ENCODE measurements at regions not wholly inside any gene's neighbourhood (a gene's known extent, or its start where the extent isn't known, plus 50 kb on each side); places are given as distances from the start of the nearest gene placed in this dataset.

DNA sequence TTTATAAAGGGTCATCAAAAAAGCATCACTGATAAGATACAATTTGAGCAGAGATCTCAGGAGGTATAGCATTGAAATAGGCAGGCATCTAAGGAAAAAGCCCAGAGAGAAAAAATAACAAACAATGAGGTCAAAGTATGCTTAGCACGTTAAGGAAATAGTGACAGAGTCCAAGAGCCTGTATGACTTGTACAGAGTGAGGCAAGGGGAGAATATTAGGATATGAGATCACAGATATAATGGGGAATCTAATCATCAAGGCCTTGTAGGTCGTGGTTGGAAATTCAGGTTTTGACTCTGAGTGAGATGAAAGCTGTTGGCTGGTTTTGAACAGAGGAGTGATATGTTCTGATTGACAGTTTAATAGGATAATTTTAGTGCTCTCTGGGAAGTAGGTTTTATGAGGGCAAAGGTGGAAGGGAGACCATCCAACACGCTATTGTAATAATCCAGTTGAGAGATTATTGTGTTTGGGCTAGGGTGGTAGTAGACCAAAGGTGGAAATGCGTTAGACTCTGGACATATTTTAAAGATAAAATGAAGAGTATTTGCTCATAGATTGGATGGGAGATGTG, 644.6 kb upstream of the TMPRSS15 start:
- no peak overlapping the region for H2BK12ac ChIP-seq (ENCODE audit: low read length)
- H3K23ac ChIP-seq (ENCODE audit: low read length) = no peak overlapping the region
- no peak for DNase-seq
- H3K9me3 ChIP-seq (ENCODE audit: insufficient read depth, low read depth, low read length) = no peaks in the 10 kb centered on the region
- no peak overlapping the region for H4K12ac ChIP-seq (ENCODE audit: low read depth, low read length)
- H3K9ac ChIP-seq (ENCODE audit: low read length) = no peak overlapping the region
- H3K79me2 ChIP-seq (ENCODE audit: control insufficient read depth, insufficient read depth, low read length, poor library complexity) = no peaks in the 10 kb centered on the region
- H2AFZ ChIP-seq (ENCODE audit: insufficient read depth, low read length, poor library complexity) = no peak overlapping the region
- H2BK5ac ChIP-seq (ENCODE audit: low read depth, low read length, poor library complexity) = no peak overlapping the region
- no peak overlapping the region for H2AK5ac ChIP-seq (ENCODE audit: low read length)
- H4K91ac ChIP-seq (ENCODE audit: low read depth, low read length) = no peak overlapping the region
- H3K14ac ChIP-seq (ENCODE audit: low read length) = no peak overlapping the region
- no peak overlapping the region for H3K27ac ChIP-seq (ENCODE audit: low read depth, low read length)
- no peak overlapping the region for H3K4me2 ChIP-seq (ENCODE audit: low read length)
- H3K4me3 ChIP-seq (ENCODE audit: low read depth, low read length) = no peak overlapping the region
- no peak overlapping the region for H3K18ac ChIP-seq (ENCODE audit: low read length)
- no peaks in the 10 kb centered on the region for H3K79me1 ChIP-seq (ENCODE audit: low read length)
- H3K4ac ChIP-seq (ENCODE audit: low read depth, low read length) = no peak overlapping the region
- H4K8ac ChIP-seq (ENCODE audit: low read depth, low read length) = no peak overlapping the region
- no CpG with 5 or more reads among the region's 4 CpGs for WGBS (ENCODE audit: extremely low coverage, insufficient coverage, insufficient read length)
- H3K27me3 ChIP-seq (ENCODE audit: insufficient read depth, low read length) = no peaks in the 10 kb centered on the region
- H3K36me3 ChIP-seq (ENCODE audit: control insufficient read depth in 1 of 2, insufficient read depth in 2 of 2, low read length in 2 of 2) = no peaks in the 10 kb centered on the region
- H2BK120ac ChIP-seq (ENCODE audit: insufficient read depth, low read length, poor library complexity) = no peak overlapping the region
- no peaks in the 10 kb centered on the region for H3K4me1 ChIP-seq (ENCODE audit: control insufficient read depth in 1 of 2, insufficient read depth in 2 of 2, low read length in 2 of 2)

DNA sequence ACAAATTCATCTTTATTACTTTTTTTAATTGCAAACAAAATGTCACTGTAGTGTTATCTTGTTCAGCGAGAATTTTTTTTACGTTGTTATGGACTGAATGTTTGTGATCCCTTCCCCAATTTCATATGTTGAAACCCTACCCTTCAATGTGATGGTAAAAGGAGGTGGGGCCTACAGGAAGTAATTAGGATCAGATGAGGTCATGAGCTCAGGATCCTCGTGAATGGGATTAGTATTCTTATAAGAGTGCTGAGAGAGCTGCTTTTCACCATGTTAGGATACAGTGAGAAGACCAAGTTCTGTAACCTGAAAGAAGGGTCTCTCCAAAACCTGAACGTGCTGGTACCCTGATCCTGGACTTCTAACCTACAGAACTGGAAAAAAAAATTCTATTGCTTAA, 646.0 kb upstream of the TMPRSS15 start:
- no peak overlapping the region for H3K4ac ChIP-seq (ENCODE audit: low read depth, low read length)
- H2AK5ac ChIP-seq (ENCODE audit: low read length) = no peak overlapping the region
- no peak overlapping the region for H2BK5ac ChIP-seq (ENCODE audit: low read depth, low read length, poor library complexity)
- no peaks in the 10 kb centered on the region for H3K9me3 ChIP-seq (ENCODE audit: insufficient read depth, low read depth, low read length)
- no peak overlapping the region for H2BK12ac ChIP-seq (ENCODE audit: low read length)
- no peak overlapping the region for H3K4me3 ChIP-seq (ENCODE audit: low read depth, low read length)
- H4K91ac ChIP-seq (ENCODE audit: low read depth, low read length) = no peak overlapping the region
- no peak overlapping the region for H3K14ac ChIP-seq (ENCODE audit: low read length)
- H3K36me3 ChIP-seq (ENCODE audit: control insufficient read depth in 1 of 2, insufficient read depth in 2 of 2, low read length in 2 of 2) = no peaks in the 10 kb centered on the region
- H3K79me1 ChIP-seq (ENCODE audit: low read length) = no peaks in the 10 kb centered on the region
- no peak overlapping the region for H2AFZ ChIP-seq (ENCODE audit: insufficient read depth, low read length, poor library complexity)
- H4K12ac ChIP-seq (ENCODE audit: low read depth, low read length) = no peak overlapping the region
- H3K79me2 ChIP-seq (ENCODE audit: control insufficient read depth, insufficient read depth, low read length, poor library complexity) = no peaks in the 10 kb centered on the region
- H3K4me2 ChIP-seq (ENCODE audit: low read length) = no peak overlapping the region
- H3K18ac ChIP-seq (ENCODE audit: low read length) = no peak overlapping the region
- H4K8ac ChIP-seq (ENCODE audit: low read depth, low read length) = no peak overlapping the region
- H3K27ac ChIP-seq (ENCODE audit: low read depth, low read length) = no peak overlapping the region
- H2BK120ac ChIP-seq (ENCODE audit: insufficient read depth, low read length, poor library complexity) = no peak overlapping the region
- no peaks in the 10 kb centered on the region for H3K27me3 ChIP-seq (ENCODE audit: insufficient read depth, low read length)
- H3K4me1 ChIP-seq (ENCODE audit: control insufficient read depth in 1 of 2, insufficient read depth in 2 of 2, low read length in 2 of 2) = no peaks in the 10 kb centered on the region
- H3K9ac ChIP-seq (ENCODE audit: low read length) = no peak overlapping the region
- WGBS (ENCODE audit: extremely low coverage, insufficient coverage, insufficient read length) = no CpG with 5 or more reads among the region's 4 CpGs
- H3K23ac ChIP-seq (ENCODE audit: low read length) = no peak overlapping the region
- DNase-seq = no peak

DNA sequence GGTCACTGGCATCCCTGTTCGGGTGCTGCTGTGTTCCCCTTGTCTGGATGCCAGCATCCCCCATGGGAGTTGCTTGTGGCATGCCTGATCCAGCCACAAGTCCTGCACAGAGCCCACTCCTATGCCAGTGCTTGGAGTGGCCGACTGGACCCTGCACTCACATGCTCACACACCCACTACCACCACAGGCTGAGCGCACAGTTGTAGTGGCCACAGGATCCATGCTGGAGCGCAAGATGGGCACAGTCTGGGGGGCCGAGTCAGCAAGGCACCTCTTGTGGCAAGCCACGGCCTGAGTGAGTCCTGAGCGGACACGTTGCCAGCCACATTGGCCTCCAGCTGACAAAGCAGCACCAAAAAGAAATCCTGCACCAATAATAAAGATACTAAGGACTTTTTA, 661.6 kb upstream of the TMPRSS15 start:
- no peak overlapping the region for H3K27ac ChIP-seq (ENCODE audit: low read depth, low read length)
- no peak overlapping the region for H4K8ac ChIP-seq (ENCODE audit: low read depth, low read length)
- H3K4ac ChIP-seq (ENCODE audit: low read depth, low read length) = no peak overlapping the region
- H2BK120ac ChIP-seq (ENCODE audit: insufficient read depth, low read length, poor library complexity) = no peak overlapping the region
- no peaks in the 10 kb centered on the region for H3K27me3 ChIP-seq (ENCODE audit: insufficient read depth, low read length)
- no peak overlapping the region for H2BK12ac ChIP-seq (ENCODE audit: low read length)
- H3K4me2 ChIP-seq (ENCODE audit: low read length) = no peak overlapping the region
- H3K18ac ChIP-seq (ENCODE audit: low read length) = no peak overlapping the region
- no peak overlapping the region for H2AFZ ChIP-seq (ENCODE audit: insufficient read depth, low read length, poor library complexity)
- no CpG with 5 or more reads among the region's 8 CpGs for WGBS (ENCODE audit: extremely low coverage, insufficient coverage, insufficient read length)
- no peak for DNase-seq
- H3K23ac ChIP-seq (ENCODE audit: low read length) = no peak overlapping the region
- H2BK5ac ChIP-seq (ENCODE audit: low read depth, low read length, poor library complexity) = no peak overlapping the region
- no peaks in the 10 kb centered on the region for H3K36me3 ChIP-seq (ENCODE audit: control insufficient read depth in 1 of 2, insufficient read depth in 2 of 2, low read length in 2 of 2)
- H3K79me2 ChIP-seq (ENCODE audit: control insufficient read depth, insufficient read depth, low read length, poor library complexity) = no peaks in the 10 kb centered on the region
- no peak overlapping the region for H2AK5ac ChIP-seq (ENCODE audit: low read length)
- H3K9ac ChIP-seq (ENCODE audit: low read length) = no peak overlapping the region
- H3K79me1 ChIP-seq (ENCODE audit: low read length) = no peaks in the 10 kb centered on the region
- H3K4me1 ChIP-seq (ENCODE audit: control insufficient read depth in 1 of 2, insufficient read depth in 2 of 2, low read length in 2 of 2) = no peaks in the 10 kb centered on the region
- H3K4me3 ChIP-seq (ENCODE audit: low read depth, low read length) = peak overlapping the region; percentile 13
- H4K12ac ChIP-seq (ENCODE audit: low read depth, low read length) = no peak overlapping the region
- H3K9me3 ChIP-seq (ENCODE audit: insufficient read depth, low read depth, low read length) = no peaks in the 10 kb centered on the region
- H3K14ac ChIP-seq (ENCODE audit: low read length) = no peak overlapping the region
- H4K91ac ChIP-seq (ENCODE audit: low read depth, low read length) = no peak overlapping the region

DNA sequence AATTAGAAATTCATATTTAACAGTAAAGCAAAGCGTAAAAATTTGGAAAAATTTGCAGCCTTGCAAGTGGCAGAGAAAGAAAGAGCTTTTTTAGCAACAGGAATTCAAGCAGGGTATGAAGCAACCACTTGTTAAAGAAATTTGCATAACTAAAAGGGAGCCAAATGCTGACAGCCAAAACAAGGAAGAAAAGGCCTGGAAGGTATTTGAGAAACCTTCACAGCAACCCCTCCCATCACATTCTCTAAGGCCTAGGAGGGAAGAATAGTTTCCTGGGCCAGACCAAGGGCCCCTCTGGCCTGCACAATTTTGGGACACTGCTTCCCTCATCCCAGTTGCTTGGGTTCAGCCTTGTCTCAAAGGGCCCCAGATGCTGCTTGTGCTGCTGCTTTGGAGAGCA, 672.4 kb upstream of the TMPRSS15 start:
- Histone ChIP-seq H4K8ac (ENCODE audit: low read depth, low read length) (no peak overlapping the region), H3K27ac (ENCODE audit: low read depth, low read length) (no peak overlapping the region), H2BK5ac (ENCODE audit: low read depth, low read length, poor library complexity) (no peak overlapping the region), H3K18ac (ENCODE audit: low read length) (no peak overlapping the region), H3K79me1 (ENCODE audit: low read length) (no peaks in the 10 kb centered on the region), H2BK12ac (ENCODE audit: low read length) (no peak overlapping the region), H3K36me3 (ENCODE audit: control insufficient read depth in 1 of 2, insufficient read depth in 2 of 2, low read length in 2 of 2) (no peaks in the 10 kb centered on the region), H3K4me2 (ENCODE audit: low read length) (no peak overlapping the region), H2AFZ (ENCODE audit: insufficient read depth, low read length, poor library complexity) (no peak overlapping the region), H3K4me1 (ENCODE audit: control insufficient read depth in 1 of 2, insufficient read depth in 2 of 2, low read length in 2 of 2) (no peaks in the 10 kb centered on the region), H3K14ac (ENCODE audit: low read length) (no peak overlapping the region), H3K9me3 (ENCODE audit: insufficient read depth, low read depth, low read length) (peaks cover 1% of the 10 kb centered on the region), H3K4ac (ENCODE audit: low read depth, low read length) (no peak overlapping the region), H3K79me2 (ENCODE audit: control insufficient read depth, insufficient read depth, low read length, poor library complexity) (no peaks in the 10 kb centered on the region), H2BK120ac (ENCODE audit: insufficient read depth, low read length, poor library complexity) (no peak overlapping the region), H2AK5ac (ENCODE audit: low read length) (no peak overlapping the region), H3K23ac (ENCODE audit: low read length) (no peak overlapping the region), H4K91ac (ENCODE audit: low read depth, low read length) (no peak overlapping the region), H3K4me3 (ENCODE audit: low read depth, low read length) (no peak overlapping the region), H3K9ac (ENCODE audit: low read length) (no peak overlapping the region), H4K12ac (ENCODE audit: low read depth, low read length) (no peak overlapping the region), H3K27me3 (ENCODE audit: insufficient read depth, low read length) (no peaks in the 10 kb centered on the region)
- WGBS (ENCODE audit: extremely low coverage, insufficient coverage, insufficient read length) = no CpG with 5 or more reads among the region's 1 CpG
- DNase-seq = no peak
